ENCODE measurements at regions not wholly inside any gene's neighbourhood (a gene's known extent, or its start where the extent isn't known, plus 50 kb on each side); places are given as distances from the start of the nearest gene placed in this dataset.
"Not testable (repeated sequence)": the region's sequence is repeated elsewhere in the genome, so short reads cannot be mapped to it uniquely, and the experiment has no call there.

GRCh38 chr2:215260097-215260677, 51.7 kb upstream of the ATIC start:
- DNase-seq (ENCODE audit: extremely low read depth in 1 of 11, low read depth in 9 of 11, low spot score in 4 of 11) = peak in 2 of 11 donors; percentile 4 to 8

- no peak for DNase-seq (ENCODE audit: extremely low read depth in 1 of 11, low read depth in 9 of 11, low spot score in 4 of 11)
Measured at GRCh38 chr2:215249501-215249900, 62.4 kb upstream of the ATIC start.

GRCh38 chr2:215245919-215246318, 65.9 kb upstream of the ATIC start:
- DNase-seq (ENCODE audit: extremely low read depth in 1 of 11, low read depth in 9 of 11, low spot score in 4 of 11) = not testable (repeated sequence)

- DNase-seq (ENCODE audit: extremely low read depth in 1 of 11, low read depth in 9 of 11, low spot score in 4 of 11) = no peak
Measured at GRCh38 chr2:215241791-215242305, 70.0 kb upstream of the ATIC start.

- DNase-seq (ENCODE audit: extremely low read depth in 1 of 11, low read depth in 9 of 11, low spot score in 4 of 11) = no peak
Measured at GRCh38 chr2:215238485-215239098, 73.3 kb upstream of the ATIC start.

- no peak for DNase-seq (ENCODE audit: extremely low read depth in 1 of 11, low read depth in 9 of 11, low spot score in 4 of 11)
Measured at GRCh38 chr2:215236131-215236530, 75.7 kb upstream of the ATIC start.

GRCh38 chr2:215220221-215220620, 81.8 kb upstream of the ABCA12 start:
- DNase-seq (ENCODE audit: extremely low read depth in 1 of 11, low read depth in 9 of 11, low spot score in 4 of 11) = not testable (repeated sequence)

GRCh38 chr2:215218587-215219577, 80.5 kb upstream of the ABCA12 start:
- DNase-seq (ENCODE audit: extremely low read depth in 1 of 11, low read depth in 9 of 11, low spot score in 4 of 11) = no peak

- DNase-seq (ENCODE audit: extremely low read depth in 1 of 11, low read depth in 9 of 11, low spot score in 4 of 11) = no peak
Measured at GRCh38 chr2:215216806-215217205, 78.4 kb upstream of the ABCA12 start.

GRCh38 chr2:215215637-215216036, 77.2 kb upstream of the ABCA12 start:
- DNase-seq (ENCODE audit: extremely low read depth in 1 of 11, low read depth in 9 of 11, low spot score in 4 of 11) = no peak

GRCh38 chr2:215210082-215210481, 71.7 kb upstream of the ABCA12 start:
- DNase-seq (ENCODE audit: extremely low read depth in 1 of 11, low read depth in 9 of 11, low spot score in 4 of 11) = no peak

- no peak for DNase-seq (ENCODE audit: extremely low read depth in 1 of 11, low read depth in 9 of 11, low spot score in 4 of 11)
Measured at GRCh38 chr2:215207791-215208367, 69.5 kb upstream of the ABCA12 start.

- no peak for DNase-seq (ENCODE audit: extremely low read depth in 1 of 11, low read depth in 9 of 11, low spot score in 4 of 11)
Measured at GRCh38 chr2:215207041-215207440, 68.6 kb upstream of the ABCA12 start.

- no peak for DNase-seq (ENCODE audit: extremely low read depth in 1 of 11, low read depth in 9 of 11, low spot score in 4 of 11)
Measured at GRCh38 chr2:215205787-215206186, 67.4 kb upstream of the ABCA12 start.

- DNase-seq (ENCODE audit: extremely low read depth in 1 of 11, low read depth in 9 of 11, low spot score in 4 of 11) = no peak
Measured at GRCh38 chr2:215191477-215191876, 53.1 kb upstream of the ABCA12 start.

- DNase-seq (ENCODE audit: extremely low read depth in 1 of 11, low read depth in 9 of 11, low spot score in 4 of 11) = no peak
Measured at GRCh38 chr2:215190588-215190987, 52.2 kb upstream of the ABCA12 start.

GRCh38 chr2:215189393-215189792, 51.0 kb upstream of the ABCA12 start:
- DNase-seq (ENCODE audit: extremely low read depth in 1 of 11, low read depth in 9 of 11, low spot score in 4 of 11) = no peak

Data from renal cortex interstitium (tissue), 11 donors.